Natural killer cell (primary cell): ENCODE measurements at regions not wholly inside any gene's neighbourhood (a gene's known extent, or its start where the extent isn't known, plus 50 kb on each side); places are given as distances from the start of the nearest gene placed in this dataset.

Experiments used
- ATAC-seq, 3 donors: fragments of 150-1000 bp in 2 of 3; fragments of 200-7000 bp in 1 of 3; cut with Tn5 transposase; 1 replicate in 1 of 3; 2 replicates in 2 of 3; pipeline ENCODE4 v1.10.0; 2021; ENCODE audit warnings: mild to moderate bottlenecking in 2 of 3, moderate library complexity in 2 of 3
- DNase-seq, 2 donors: peaks; one replicate each; pipeline versions ENCODE4 v3.0.0 to v3.0.0-alpha.2; 2013 to 2021; ENCODE audit warnings: mixed read lengths in 1 of 2
- H3K27ac ChIP-seq: one replicate; pipeline ENCODE4 v1.5.1; 2013; ENCODE audit warnings: mild to moderate bottlenecking, low read length
- H3K27me3 ChIP-seq: one replicate; pipeline ENCODE4 v1.6.1; 2013; ENCODE audit warnings: low read length; ENCODE audit not compliant: control insufficient read depth, insufficient read depth
- H3K36me3 ChIP-seq: one replicate; pipeline ENCODE4 v1.6.1; 2013; ENCODE audit warnings: low read length; ENCODE audit not compliant: control insufficient read depth, insufficient read depth
- H3K4me1 ChIP-seq: one replicate; pipeline ENCODE4 v1.6.1; 2013; ENCODE audit warnings: low read length; ENCODE audit not compliant: control insufficient read depth, insufficient read depth
- H3K4me3 ChIP-seq: one replicate; pipeline ENCODE4 v1.5.1; 2013; ENCODE audit warnings: low read length
- H3K9me3 ChIP-seq: one replicate; pipeline ENCODE4 v1.6.1; 2013; ENCODE audit warnings: low read length; ENCODE audit not compliant: control insufficient read depth, insufficient read depth
- H3K27ac Mint-ChIP-seq, 2 donors: one replicate each; pipeline ENCODE4 v1.8.0; 2022; ENCODE audit warnings: mild to moderate bottlenecking in 2 of 2, mixed read lengths in 2 of 2, moderate library complexity in 1 of 2
- H3K27me3 Mint-ChIP-seq, 2 donors: one replicate each; pipeline ENCODE4 v1.8.0; 2022; ENCODE audit warnings: low read depth in 2 of 2, mixed read lengths in 2 of 2
- H3K36me3 Mint-ChIP-seq: one replicate; pipeline ENCODE4 v1.8.0; 2022; ENCODE audit warnings: mixed read lengths
- H3K4me1 Mint-ChIP-seq, 2 donors: one replicate each; pipeline ENCODE4 v1.8.0; 2022; ENCODE audit warnings: mixed read lengths in 2 of 2
- H3K4me3 Mint-ChIP-seq: one replicate; pipeline ENCODE4 v1.8.0; 2022; ENCODE audit warnings: mild to moderate bottlenecking, moderate library complexity, mixed read lengths
- H3K9me3 Mint-ChIP-seq, 2 donors: one replicate each; pipeline ENCODE4 v1.8.0; 2022; ENCODE audit warnings: mixed read lengths in 2 of 2
- CTCF ChIP-seq: fragments of 200-600 bp; IDR thresholded peaks from one replicate; pipeline ENCODE4 v1.8.0; 2022; ENCODE audit warnings: antibody characterized with exemption
- WGBS: methylation state at CpG from one replicate; pipeline ENCODE4 v1.1.7; 2013; ENCODE audit warnings: missing lambda C conversion rate; ENCODE audit not compliant: insufficient coverage; 5-methylcytosine and 5-hydroxymethylcytosine counted together
- intact Hi-C: fragments of 100-400 bp; cut with micrococcal nuclease; formaldehyde crosslinking; loops from one replicate; pipeline ENCODE4 v1.14.2; 2022

GRCh38 chr20:48079028-48079427 is 293.7 kb upstream of the SULF2 start:
- Histone ChIP-seq H3K9me3 (no peaks in the 10 kb centered on the region), H3K4me3 (no peak overlapping the region), H3K27ac (no peak overlapping the region), H3K4me1 (no peaks in the 10 kb centered on the region), H3K27me3 (no peaks in the 10 kb centered on the region), H3K36me3 (no peaks in the 10 kb centered on the region)
- ATAC-seq (no peak), DNase-seq (no peak)
- 83% methylated on average over 5 of the region's 5 CpGs for WGBS
- Mint-ChIP-seq H3K4me1 (no peaks in the 10 kb centered on the region), H3K27me3 (peaks cover 21 to 27% of the 10 kb centered on the region in 2 donors), H3K4me3 (no peak overlapping the region), H3K27ac (no peak overlapping the region), H3K9me3 (no peaks in the 10 kb centered on the region), H3K36me3 (no peaks in the 10 kb centered on the region)
- TF ChIP-seq CTCF, result no peak
- intact Hi-C loops, result no loop called here

- H3K4me3 ChIP-seq, result no peak overlapping the region
- Mint-ChIP-seq H3K9me3 (no peaks in the 10 kb centered on the region), H3K4me3 (no peak overlapping the region), H3K36me3 (no peaks in the 10 kb centered on the region), H3K27ac (no peak overlapping the region), H3K4me1 (no peaks in the 10 kb centered on the region), H3K27me3 (peaks cover 16% of the 10 kb centered on the region in 2 donors)
- H3K27ac ChIP-seq, result no peak overlapping the region
- 78% methylated on average over 6 of the region's 6 CpGs for WGBS
- intact Hi-C loops, result no loop called here
- DNase-seq (no peak), ATAC-seq (no peak)
- H3K27me3 ChIP-seq, result no peaks in the 10 kb centered on the region
- H3K4me1 ChIP-seq, result no peaks in the 10 kb centered on the region
- H3K36me3 ChIP-seq, result no peaks in the 10 kb centered on the region
- no peaks in the 10 kb centered on the region for H3K9me3 ChIP-seq
- TF ChIP-seq CTCF, result no peak
Observed at GRCh38 chr20:48076747-48077146, 291.5 kb upstream of the SULF2 start.

GRCh38 chr20:48076247-48076646 is 291.0 kb upstream of the SULF2 start:
- no peaks in the 10 kb centered on the region for H3K9me3 ChIP-seq
- no peak overlapping the region for H3K4me3 Mint-ChIP-seq
- no peaks in the 10 kb centered on the region for H3K27me3 ChIP-seq
- H3K4me3 ChIP-seq, result no peak overlapping the region
- intact Hi-C loops, result no loop called here
- no peaks in the 10 kb centered on the region for H3K36me3 Mint-ChIP-seq
- no peaks in the 10 kb centered on the region for H3K4me1 ChIP-seq
- no peaks in the 10 kb centered on the region for H3K9me3 Mint-ChIP-seq
- peaks cover 14 to 20% of the 10 kb centered on the region in 2 donors for H3K27me3 Mint-ChIP-seq
- ATAC-seq (no peak), DNase-seq (no peak)
- no peak overlapping the region for H3K27ac Mint-ChIP-seq
- WGBS, result 93% methylated on average over 11 of the region's 11 CpGs
- no peak for TF ChIP-seq CTCF
- H3K36me3 ChIP-seq, result no peaks in the 10 kb centered on the region
- H3K4me1 Mint-ChIP-seq, result no peaks in the 10 kb centered on the region
- no peak overlapping the region for H3K27ac ChIP-seq

- Histone ChIP-seq H3K27me3 (no peaks in the 10 kb centered on the region), H3K27ac (no peak overlapping the region), H3K4me1 (no peaks in the 10 kb centered on the region), H3K4me3 (no peak overlapping the region), H3K9me3 (no peaks in the 10 kb centered on the region), H3K36me3 (no peaks in the 10 kb centered on the region)
- no peaks in the 10 kb centered on the region for H3K36me3 Mint-ChIP-seq
- H3K4me3 Mint-ChIP-seq, result no peak overlapping the region
- H3K27me3 Mint-ChIP-seq, result peaks cover 12 to 26% of the 10 kb centered on the region in 2 donors
- intact Hi-C loops, result no loop called here
- no peak for TF ChIP-seq CTCF
- no peak overlapping the region for H3K27ac Mint-ChIP-seq
- DNase-seq (no peak), ATAC-seq (no peak)
- H3K9me3 Mint-ChIP-seq, result no peaks in the 10 kb centered on the region
- no peaks in the 10 kb centered on the region for H3K4me1 Mint-ChIP-seq
- WGBS, result 88% methylated on average over 7 of the region's 7 CpGs
Observed at GRCh38 chr20:48075591-48076174, 290.4 kb upstream of the SULF2 start.
